Fibroblast of lung (primary cell): ENCODE measurements at regions not wholly inside any gene's neighbourhood (a gene's known extent, or its start where the extent isn't known, plus 50 kb on each side); places are given as distances from the start of the nearest gene placed in this dataset.

Experiments used
- DNase-seq, 2 donors: peaks; one replicate each; pipeline versions ENCODE4 v3.0.0 to v3.0.0-alpha.2; 2010; ENCODE audit warnings: low read depth in 2 of 2
- H2AFZ ChIP-seq: 2 replicates; pipeline ENCODE4 v1.5.1; 2012; ENCODE audit warnings: low read length, control low read depth, inconsistent platforms
- H3K27ac ChIP-seq: 2 replicates; pipeline ENCODE4 v1.5.1; 2011; ENCODE audit warnings: low read length, control low read depth; ENCODE audit not compliant: insufficient read depth
- H3K27me3 ChIP-seq: 2 replicates; pipeline ENCODE4 v1.5.1; 2011; ENCODE audit warnings: mild to moderate bottlenecking, low read length; ENCODE audit not compliant: control insufficient read depth, insufficient read depth
- H3K36me3 ChIP-seq: 2 replicates; pipeline ENCODE4 v1.5.1; 2011; ENCODE audit warnings: low read length; ENCODE audit not compliant: control insufficient read depth, insufficient read depth
- H3K4me1 ChIP-seq: 2 replicates; pipeline ENCODE4 v1.5.1; 2011; ENCODE audit warnings: low read length; ENCODE audit not compliant: control insufficient read depth, insufficient read depth; ENCODE audit errors: extremely low read depth
- H3K4me2 ChIP-seq: 2 replicates; pipeline ENCODE4 v1.5.1; 2011; ENCODE audit warnings: low read length, control low read depth; ENCODE audit not compliant: insufficient read depth; ENCODE audit errors: extremely low read depth
- H3K4me3 ChIP-seq, 4 experiments: fragments of 200-600 bp in 1 of 4; sonication (generic) in 1 of 4; replicated peaks in 1 of 4; 2 replicates each; pipeline ENCODE4 v1.5.1; 2011 to 2016; ENCODE audit warnings: low read length in 4 of 4, low read depth in 3 of 4, mild to moderate bottlenecking in 3 of 4, control low read depth in 2 of 4, inconsistent platforms in 1 of 4, mixed read lengths in 1 of 4; ENCODE audit not compliant: insufficient read depth in 1 of 4; ENCODE audit errors: control extremely low read depth in 1 of 4
- H3K79me2 ChIP-seq: 2 replicates; pipeline ENCODE4 v1.5.1; 2012; ENCODE audit warnings: mild to moderate bottlenecking, low read length, inconsistent platforms; ENCODE audit not compliant: control insufficient read depth, insufficient read depth
- H3K9ac ChIP-seq: 2 replicates; pipeline ENCODE4 v1.5.1; 2011; ENCODE audit warnings: mild to moderate bottlenecking, low read length, control low read depth; ENCODE audit not compliant: insufficient read depth
- H3K9me3 ChIP-seq: 2 replicates; pipeline ENCODE4 v1.5.1; 2012; ENCODE audit warnings: low read depth, low read length; ENCODE audit not compliant: control insufficient read depth, insufficient read depth
- H4K20me1 ChIP-seq: 2 replicates; pipeline ENCODE4 v1.5.1; 2011; ENCODE audit warnings: low read length; ENCODE audit not compliant: control insufficient read depth, insufficient read depth; ENCODE audit errors: extremely low read depth
- CTCF ChIP-seq, 2 donors: IDR thresholded peaks in 1 of 2; conservative IDR thresholded peaks in 1 of 2; 1 replicate in 1 of 2; 2 replicates in 1 of 2; pipeline ENCODE4 v1.5.1; 2011 to 2012; ENCODE audit warnings: low read length in 2 of 2, control low read depth in 1 of 2, inconsistent platforms in 1 of 2, low read depth in 1 of 2, mild to moderate bottlenecking in 1 of 2
- EZH2 ChIP-seq: IDR thresholded peaks from 2 replicates; pipeline ENCODE4 v1.5.1; 2012; ENCODE audit warnings: low read length, control low read depth, mild to moderate bottlenecking; ENCODE audit errors: missing control alignments

- H3K27ac ChIP-seq = no peak overlapping the region
- no peak overlapping the region for H2AFZ ChIP-seq
- H3K9ac ChIP-seq = no peak overlapping the region
- TF ChIP-seq EZH2 = no peak
- TF ChIP-seq CTCF (conservative IDR thresholded peaks at IDR 0.05 in 1 of 2, IDR thresholded peaks at IDR 0.05 in 1 of 2; ENCODE audit: low read depth in 1 of 2, low read length in 2 of 2) = no peak
- no peak overlapping the region for H3K4me3 ChIP-seq
- peak in 1 of 2 donors; percentile 73 for DNase-seq
- H3K36me3 ChIP-seq = no peaks in the 10 kb centered on the region
- H4K20me1 ChIP-seq = no peaks in the 10 kb centered on the region
- H3K9me3 ChIP-seq = no peaks in the 10 kb centered on the region
- H3K79me2 ChIP-seq = no peaks in the 10 kb centered on the region
- H3K4me2 ChIP-seq = no peak overlapping the region
- no peaks in the 10 kb centered on the region for H3K4me1 ChIP-seq
- H3K27me3 ChIP-seq = no peaks in the 10 kb centered on the region
Observed at GRCh38 chr4:145315811-145316225, 135.4 kb upstream of the OTUD4 start.

- Histone ChIP-seq H3K79me2 (no peaks in the 10 kb centered on the region), H4K20me1 (no peaks in the 10 kb centered on the region), H3K4me2 (no peak overlapping the region), H3K27me3 (peaks cover 2% of the 10 kb centered on the region), H3K36me3 (no peaks in the 10 kb centered on the region), H3K9me3 (no peaks in the 10 kb centered on the region), H3K27ac (no peak overlapping the region), H2AFZ (no peak overlapping the region), H3K4me1 (no peaks in the 10 kb centered on the region), H3K4me3 (no peak overlapping the region), H3K9ac (no peak overlapping the region)
- no peak for DNase-seq
- no peak for TF ChIP-seq CTCF (conservative IDR thresholded peaks at IDR 0.05 in 1 of 2, IDR thresholded peaks at IDR 0.05 in 1 of 2; ENCODE audit: low read depth in 1 of 2, low read length in 2 of 2)
- TF ChIP-seq EZH2 = no peak
Observed at GRCh38 chr4:145308598-145308997, 128.2 kb upstream of the OTUD4 start.

GRCh38 chr4:145307763-145308430 lies 127.5 kb upstream of the OTUD4 start:
- Histone ChIP-seq H3K36me3 (no peaks in the 10 kb centered on the region), H3K27me3 (peaks cover 2% of the 10 kb centered on the region), H3K27ac (no peak overlapping the region), H3K4me2 (no peak overlapping the region), H2AFZ (no peak overlapping the region), H3K4me3 (no peak overlapping the region), H3K9ac (no peak overlapping the region), H3K79me2 (no peaks in the 10 kb centered on the region), H3K4me1 (no peaks in the 10 kb centered on the region), H4K20me1 (no peaks in the 10 kb centered on the region), H3K9me3 (no peaks in the 10 kb centered on the region)
- TF ChIP-seq CTCF (conservative IDR thresholded peaks at IDR 0.05 in 1 of 2, IDR thresholded peaks at IDR 0.05 in 1 of 2; ENCODE audit: low read depth in 1 of 2, low read length in 2 of 2) = no peak
- TF ChIP-seq EZH2 = no peak
- no peak for DNase-seq
